Kidney epithelial cell (primary cell): ENCODE measurements at regions not wholly inside any gene's neighbourhood (a gene's known extent, or its start where the extent isn't known, plus 50 kb on each side); places are given as distances from the start of the nearest gene placed in this dataset.

Experiments
- DNase-seq: peaks from one replicate; pipeline ENCODE4 v3.0.0-alpha.2; 2010; ENCODE audit warnings: low read depth
- H3K27me3 ChIP-seq: 2 replicates; pipeline ENCODE4 v1.6.0; 2011; ENCODE audit warnings: low read length; ENCODE audit not compliant: control insufficient read depth, insufficient read depth
- H3K36me3 ChIP-seq: 2 replicates; pipeline ENCODE4 v1.5.1; 2011; ENCODE audit warnings: low read length; ENCODE audit not compliant: control insufficient read depth, insufficient read depth
- H3K4me3 ChIP-seq: 2 replicates; pipeline ENCODE4 v1.5.1; 2011; ENCODE audit warnings: low read depth, mild to moderate bottlenecking, control low read depth, low read length
- TF ChIP-seq, protein P1 (sequence below): IDR thresholded peaks from 2 replicates; pipeline ENCODE4 v1.5.1; 2011; ENCODE audit warnings: mild to moderate bottlenecking, moderate library complexity, low read length, control low read depth, inconsistent platforms; ENCODE audit not compliant: insufficient read depth, poor library complexity, severe bottlenecking

DNA sequence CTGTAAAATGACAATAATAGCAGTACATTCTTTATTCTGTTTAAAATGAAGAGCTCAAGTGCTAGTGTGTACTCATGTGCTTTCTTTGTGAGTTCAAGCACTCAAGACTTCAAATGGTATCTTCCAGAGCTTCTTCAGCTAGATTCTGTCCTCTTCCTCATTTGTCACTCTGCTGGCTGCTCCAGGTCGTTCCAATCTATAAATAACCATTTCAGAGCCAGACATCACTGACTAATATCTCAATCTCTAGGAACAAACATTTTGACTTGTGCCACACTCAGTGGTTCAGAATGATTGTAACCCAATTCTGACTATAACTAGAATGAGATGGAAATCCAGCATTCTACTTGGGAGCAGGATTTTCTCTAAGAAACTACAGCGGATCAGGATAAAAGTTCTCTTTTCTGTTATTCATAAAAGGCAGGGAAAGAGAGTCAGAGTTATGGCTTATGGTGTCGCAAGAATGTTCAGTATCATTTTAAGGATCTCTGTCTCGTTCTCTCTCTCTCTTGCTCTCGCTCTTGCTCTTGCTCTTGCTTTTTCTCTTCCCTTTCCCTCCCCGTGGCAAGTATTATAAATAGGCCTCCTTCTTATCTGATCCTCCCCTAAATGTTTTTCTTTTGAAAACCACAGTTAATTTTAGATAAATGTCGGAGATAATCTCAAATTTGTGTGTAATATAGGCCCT, 116.3 kb upstream of the MAF start:
- Histone ChIP-seq H3K36me3 (no peaks in the 10 kb centered on the region), H3K4me3 (no peak overlapping the region), H3K27me3 (no peaks in the 10 kb centered on the region)
- no peak for DNase-seq
- TF ChIP-seq, protein P1, sequence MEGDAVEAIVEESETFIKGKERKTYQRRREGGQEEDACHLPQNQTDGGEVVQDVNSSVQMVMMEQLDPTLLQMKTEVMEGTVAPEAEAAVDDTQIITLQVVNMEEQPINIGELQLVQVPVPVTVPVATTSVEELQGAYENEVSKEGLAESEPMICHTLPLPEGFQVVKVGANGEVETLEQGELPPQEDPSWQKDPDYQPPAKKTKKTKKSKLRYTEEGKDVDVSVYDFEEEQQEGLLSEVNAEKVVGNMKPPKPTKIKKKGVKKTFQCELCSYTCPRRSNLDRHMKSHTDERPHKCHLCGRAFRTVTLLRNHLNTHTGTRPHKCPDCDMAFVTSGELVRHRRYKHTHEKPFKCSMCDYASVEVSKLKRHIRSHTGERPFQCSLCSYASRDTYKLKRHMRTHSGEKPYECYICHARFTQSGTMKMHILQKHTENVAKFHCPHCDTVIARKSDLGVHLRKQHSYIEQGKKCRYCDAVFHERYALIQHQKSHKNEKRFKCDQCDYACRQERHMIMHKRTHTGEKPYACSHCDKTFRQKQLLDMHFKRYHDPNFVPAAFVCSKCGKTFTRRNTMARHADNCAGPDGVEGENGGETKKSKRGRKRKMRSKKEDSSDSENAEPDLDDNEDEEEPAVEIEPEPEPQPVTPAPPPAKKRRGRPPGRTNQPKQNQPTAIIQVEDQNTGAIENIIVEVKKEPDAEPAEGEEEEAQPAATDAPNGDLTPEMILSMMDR, result no peak

DNA sequence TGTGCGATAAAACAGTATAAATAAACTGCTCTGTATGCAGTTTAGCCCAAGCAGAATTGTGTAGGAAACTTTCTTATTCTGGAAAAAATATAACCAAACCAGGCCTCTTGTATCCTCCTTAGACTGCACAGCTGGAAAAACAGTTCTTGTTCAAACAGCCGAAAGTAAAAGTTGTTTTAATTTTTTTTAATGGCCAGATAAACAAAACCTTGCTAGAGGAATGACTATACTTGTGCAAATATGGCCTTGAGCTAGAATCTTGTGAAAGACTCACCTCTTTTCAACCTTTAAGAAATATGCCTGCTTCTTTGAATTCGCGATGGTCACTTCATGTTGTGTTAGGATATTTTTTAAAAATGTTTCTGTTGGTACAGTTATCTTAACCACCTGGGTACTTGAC, 114.5 kb upstream of the MAF start:
- TF ChIP-seq, protein P1, result no peak
- Histone ChIP-seq H3K27me3 (no peaks in the 10 kb centered on the region), H3K4me3 (no peak overlapping the region), H3K36me3 (no peaks in the 10 kb centered on the region)
- DNase-seq, result no peak

DNA sequence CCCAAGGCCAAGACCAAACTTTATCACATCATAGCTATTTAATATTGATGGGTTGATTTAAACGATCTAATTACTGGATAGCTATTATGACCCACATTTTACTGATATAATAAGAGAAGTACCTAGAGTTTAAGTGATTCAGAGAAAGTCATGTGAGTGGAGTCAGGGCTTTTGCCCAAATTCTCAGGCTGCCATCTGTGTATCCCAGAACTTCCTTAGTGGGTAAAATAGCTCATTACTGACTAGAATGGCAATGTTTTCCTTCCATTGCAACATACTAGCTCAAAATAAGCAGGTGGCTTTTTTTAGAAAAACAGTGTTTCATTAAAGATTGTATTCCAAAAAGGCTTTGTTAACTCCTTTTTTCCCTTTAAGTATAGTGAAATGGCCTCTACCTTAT, 113.9 kb upstream of the MAF start:
- TF ChIP-seq, protein P1, result no peak
- DNase-seq, result no peak
- no peaks in the 10 kb centered on the region for H3K27me3 ChIP-seq
- H3K36me3 ChIP-seq, result no peaks in the 10 kb centered on the region
- no peak overlapping the region for H3K4me3 ChIP-seq

DNA sequence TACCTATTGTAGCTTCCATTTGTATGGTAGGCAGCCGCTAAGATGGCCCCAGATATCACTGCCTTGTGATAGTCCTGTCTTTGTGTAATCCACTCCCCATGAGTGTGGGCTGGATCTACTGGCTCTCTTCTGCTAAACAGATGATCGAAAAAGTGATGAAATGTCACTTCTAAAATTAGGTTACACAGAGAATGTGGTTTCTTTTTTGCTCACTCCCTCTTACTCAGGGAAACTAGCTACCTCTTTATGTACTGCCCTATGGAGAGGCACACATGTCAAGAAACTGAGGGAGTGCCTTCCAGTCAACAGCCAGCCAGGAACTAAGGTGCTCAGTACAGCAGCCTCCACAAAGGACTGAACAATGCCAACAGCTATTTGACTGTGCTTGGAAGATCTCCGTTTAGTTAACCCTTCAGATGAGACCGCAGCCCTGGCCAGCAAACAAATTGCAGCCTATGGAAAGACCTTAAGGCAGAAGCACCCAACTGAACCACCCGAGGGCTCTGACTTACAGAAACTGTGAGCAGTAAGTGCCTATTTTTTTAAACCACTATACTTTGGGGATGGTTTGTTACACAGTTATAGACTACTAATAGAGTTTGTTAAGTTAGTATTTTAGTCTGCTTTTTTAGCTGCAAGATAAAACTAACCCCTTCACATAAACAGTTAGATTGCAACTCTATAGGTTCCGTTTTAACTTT, 113.2 kb upstream of the MAF start:
- Histone ChIP-seq H3K27me3 (no peaks in the 10 kb centered on the region), H3K4me3 (no peak overlapping the region), H3K36me3 (no peaks in the 10 kb centered on the region)
- TF ChIP-seq, protein P1, result no peak
- no peak for DNase-seq

DNA sequence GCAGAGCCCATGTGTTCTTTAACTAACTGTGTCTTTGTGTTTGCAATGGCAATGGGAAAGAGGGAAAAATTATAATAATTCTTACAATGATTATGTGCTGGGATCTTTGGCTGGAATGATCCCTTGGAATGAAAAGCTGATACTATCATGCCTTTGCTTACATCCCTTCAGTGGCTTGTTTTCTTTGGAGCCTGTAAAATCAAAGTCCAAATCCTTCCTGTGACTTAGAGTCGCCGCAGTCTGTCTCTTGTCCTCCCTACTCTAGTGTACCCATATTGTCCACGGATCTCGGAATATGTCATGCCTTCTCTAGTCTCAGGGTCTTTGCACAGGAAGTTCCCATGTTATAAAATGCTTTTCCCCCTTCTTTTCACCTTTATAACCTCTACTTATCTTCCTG, 111.7 kb upstream of the MAF start:
- Histone ChIP-seq H3K4me3 (no peak overlapping the region), H3K27me3 (no peaks in the 10 kb centered on the region), H3K36me3 (no peaks in the 10 kb centered on the region)
- no peak for DNase-seq
- TF ChIP-seq, protein P1, result no peak
